ENCODE measurements at regions not wholly inside any gene's neighbourhood (a gene's known extent, or its start where the extent isn't known, plus 50 kb on each side); places are given as distances from the start of the nearest gene placed in this dataset.

GRCh38 chr5:74255692-74256392 lies 384.7 kb downstream of the ENC1 start:
- peaks cover 7% of the 10 kb centered on the region for H3K4me1 ChIP-seq (ENCODE audit: insufficient read depth, low read length, poor library complexity, severe bottlenecking)
- H3K36me3 ChIP-seq (ENCODE audit: insufficient read depth, low read length, poor library complexity, severe bottlenecking) = no peaks in the 10 kb centered on the region
- no TSS peak for BruUV-seq (replicated peaks)
- no peak overlapping the region for H3K27ac ChIP-seq (ENCODE audit: low read depth, low read length, poor library complexity, severe bottlenecking)
- POLR2A ChIA-PET (ENCODE audit: low non-redundant PET) = interaction anchor here (0.7 kb wide), 1 partner anchor 218 kb away, joined by 3 read pairs; no protein-coding TSS in a partner anchor
- H3K27me3 ChIP-seq (replicated peaks; ENCODE audit: insufficient read depth, low read depth, low read length, poor library complexity) = peaks cover 3% of the 10 kb centered on the region
- TF ChIP-seq, protein P1, sequence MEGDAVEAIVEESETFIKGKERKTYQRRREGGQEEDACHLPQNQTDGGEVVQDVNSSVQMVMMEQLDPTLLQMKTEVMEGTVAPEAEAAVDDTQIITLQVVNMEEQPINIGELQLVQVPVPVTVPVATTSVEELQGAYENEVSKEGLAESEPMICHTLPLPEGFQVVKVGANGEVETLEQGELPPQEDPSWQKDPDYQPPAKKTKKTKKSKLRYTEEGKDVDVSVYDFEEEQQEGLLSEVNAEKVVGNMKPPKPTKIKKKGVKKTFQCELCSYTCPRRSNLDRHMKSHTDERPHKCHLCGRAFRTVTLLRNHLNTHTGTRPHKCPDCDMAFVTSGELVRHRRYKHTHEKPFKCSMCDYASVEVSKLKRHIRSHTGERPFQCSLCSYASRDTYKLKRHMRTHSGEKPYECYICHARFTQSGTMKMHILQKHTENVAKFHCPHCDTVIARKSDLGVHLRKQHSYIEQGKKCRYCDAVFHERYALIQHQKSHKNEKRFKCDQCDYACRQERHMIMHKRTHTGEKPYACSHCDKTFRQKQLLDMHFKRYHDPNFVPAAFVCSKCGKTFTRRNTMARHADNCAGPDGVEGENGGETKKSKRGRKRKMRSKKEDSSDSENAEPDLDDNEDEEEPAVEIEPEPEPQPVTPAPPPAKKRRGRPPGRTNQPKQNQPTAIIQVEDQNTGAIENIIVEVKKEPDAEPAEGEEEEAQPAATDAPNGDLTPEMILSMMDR (conservative IDR thresholded peaks at IDR 0.05; ENCODE audit: low read depth, low read length) = no peak
- no peak for TF ChIP-seq EZH2 (IDR thresholded peaks at IDR 0.05; ENCODE audit: borderline replicate concordance, low read depth, low read length, poor library complexity, severe bottlenecking)
- intact Hi-C loops (cut with micrococcal nuclease; ENCODE audit: unreplicated experiment) = no loop called here
- no peak for DNase-seq (ENCODE audit: low spot score)
- H3K4me3 ChIP-seq (ENCODE audit: low read depth, low read length, poor library complexity, severe bottlenecking) = no peak overlapping the region
- CTCF ChIA-PET = no interaction called here
- H3K9me3 ChIP-seq (ENCODE audit: low read depth, low read length, poor library complexity, severe bottlenecking) = no peaks in the 10 kb centered on the region

DNA sequence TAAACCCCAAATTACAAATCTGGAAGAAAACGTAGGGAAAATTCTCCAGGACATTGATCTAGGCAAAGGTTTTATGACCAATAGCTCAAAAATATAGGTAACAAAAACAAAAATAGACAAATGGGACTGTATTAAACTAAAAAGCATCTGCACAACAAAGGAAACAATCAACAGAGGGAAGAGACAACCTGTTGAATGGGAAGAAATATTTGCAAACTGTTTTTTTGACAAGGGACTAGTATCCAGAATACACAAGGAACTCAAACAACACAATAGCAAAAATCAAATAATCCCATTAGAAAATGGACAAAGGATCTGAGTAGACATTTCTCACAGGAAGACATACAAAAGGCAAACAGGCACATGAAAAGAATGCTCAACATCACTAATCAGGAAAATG lies 386.3 kb downstream of the ENC1 start:
- CTCF ChIA-PET = no interaction called here
- peaks cover 11% of the 10 kb centered on the region for H3K4me1 ChIP-seq (ENCODE audit: insufficient read depth, low read length, poor library complexity, severe bottlenecking)

DNA sequence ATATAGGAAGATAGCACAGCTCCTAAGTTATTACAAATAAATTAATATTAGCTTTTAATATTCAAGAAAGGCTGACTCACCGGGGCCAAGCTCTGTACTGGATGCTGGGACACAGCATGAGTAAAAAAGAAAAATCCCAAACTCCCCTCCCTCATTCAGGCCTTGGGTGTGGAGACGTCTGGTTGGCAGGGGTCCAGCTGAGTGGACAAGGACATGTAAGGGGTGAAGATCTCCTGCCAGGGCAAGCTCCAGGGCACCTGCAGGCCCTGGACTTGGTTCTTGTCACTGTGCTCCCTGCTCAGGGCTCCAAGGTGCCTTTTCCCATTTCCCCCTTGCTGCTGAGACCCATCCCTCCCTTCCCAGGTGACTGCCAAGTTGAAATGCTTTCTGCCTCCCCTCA lies 388.5 kb downstream of the ENC1 start:
- ChIA-PET POLR2A (ENCODE audit: low non-redundant PET) (no interaction called here), CTCF (no interaction called here)
- H3K27ac ChIP-seq (ENCODE audit: low read depth, low read length, poor library complexity, severe bottlenecking) = no peak overlapping the region
- no peak overlapping the region for H3K4me3 ChIP-seq (ENCODE audit: low read depth, low read length, poor library complexity, severe bottlenecking)
- no peaks in the 10 kb centered on the region for H3K9me3 ChIP-seq (ENCODE audit: low read depth, low read length, poor library complexity, severe bottlenecking)
- H3K4me1 ChIP-seq (ENCODE audit: insufficient read depth, low read length, poor library complexity, severe bottlenecking) = peaks cover 11% of the 10 kb centered on the region
- intact Hi-C loops (cut with micrococcal nuclease; ENCODE audit: unreplicated experiment) = no loop called here
- BruUV-seq (replicated peaks) = no TSS peak
- no peaks in the 10 kb centered on the region for H3K36me3 ChIP-seq (ENCODE audit: insufficient read depth, low read length, poor library complexity, severe bottlenecking)
- TF ChIP-seq EZH2 (IDR thresholded peaks at IDR 0.05; ENCODE audit: borderline replicate concordance, low read depth, low read length, poor library complexity, severe bottlenecking) = no peak
- TF ChIP-seq, protein P1 (conservative IDR thresholded peaks at IDR 0.05; ENCODE audit: low read depth, low read length) = no peak
- H3K27me3 ChIP-seq (replicated peaks; ENCODE audit: insufficient read depth, low read depth, low read length, poor library complexity) = no peaks in the 10 kb centered on the region
- no peak for DNase-seq (ENCODE audit: low spot score)

More for the DNA sequence above, 386.3 kb downstream of the ENC1 start:
- H3K4me3 ChIP-seq (ENCODE audit: low read depth, low read length, poor library complexity, severe bottlenecking) = no peak overlapping the region
- no peaks in the 10 kb centered on the region for H3K9me3 ChIP-seq (ENCODE audit: low read depth, low read length, poor library complexity, severe bottlenecking)
- POLR2A ChIA-PET (ENCODE audit: low non-redundant PET) = no interaction called here
- BruUV-seq (replicated peaks) = no TSS peak
- no peak for TF ChIP-seq EZH2 (IDR thresholded peaks at IDR 0.05; ENCODE audit: borderline replicate concordance, low read depth, low read length, poor library complexity, severe bottlenecking)
- TF ChIP-seq, protein P1 (conservative IDR thresholded peaks at IDR 0.05; ENCODE audit: low read depth, low read length) = no peak
- no peak for DNase-seq (ENCODE audit: low spot score)
- intact Hi-C loops (cut with micrococcal nuclease; ENCODE audit: unreplicated experiment) = no loop called here
- H3K27me3 ChIP-seq (replicated peaks; ENCODE audit: insufficient read depth, low read depth, low read length, poor library complexity) = peaks cover 3% of the 10 kb centered on the region
- no peaks in the 10 kb centered on the region for H3K36me3 ChIP-seq (ENCODE audit: insufficient read depth, low read length, poor library complexity, severe bottlenecking)
- H3K27ac ChIP-seq (ENCODE audit: low read depth, low read length, poor library complexity, severe bottlenecking) = no peak overlapping the region
